ENCODE measurements at regions not wholly inside any gene's neighbourhood (a gene's known extent, or its start where the extent isn't known, plus 50 kb on each side); places are given as distances from the start of the nearest gene placed in this dataset.

DNA sequence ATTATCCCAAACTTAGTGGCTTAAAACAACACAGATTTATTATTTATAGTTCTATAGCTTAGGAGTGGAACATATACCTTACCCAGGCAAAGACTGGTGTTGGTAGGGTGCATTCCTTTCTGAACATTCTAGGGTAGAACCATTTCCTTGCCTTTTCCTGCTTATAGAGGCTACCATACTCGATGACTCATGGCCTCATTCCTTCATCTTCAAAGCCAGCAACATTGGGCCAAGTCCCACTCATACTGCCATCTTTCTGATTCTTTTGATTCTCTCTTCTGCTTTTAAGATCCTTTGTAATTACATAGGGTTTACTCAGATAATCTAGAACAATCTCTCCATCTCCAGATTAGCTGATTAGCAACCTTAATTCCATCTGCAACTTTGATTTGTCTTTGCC lies 452.7 kb upstream of the KLF4 start:
- TF ChIP-seq POLR2A (IDR thresholded peaks at IDR 0.05), result no peak
- TF ChIP-seq, protein P1, sequence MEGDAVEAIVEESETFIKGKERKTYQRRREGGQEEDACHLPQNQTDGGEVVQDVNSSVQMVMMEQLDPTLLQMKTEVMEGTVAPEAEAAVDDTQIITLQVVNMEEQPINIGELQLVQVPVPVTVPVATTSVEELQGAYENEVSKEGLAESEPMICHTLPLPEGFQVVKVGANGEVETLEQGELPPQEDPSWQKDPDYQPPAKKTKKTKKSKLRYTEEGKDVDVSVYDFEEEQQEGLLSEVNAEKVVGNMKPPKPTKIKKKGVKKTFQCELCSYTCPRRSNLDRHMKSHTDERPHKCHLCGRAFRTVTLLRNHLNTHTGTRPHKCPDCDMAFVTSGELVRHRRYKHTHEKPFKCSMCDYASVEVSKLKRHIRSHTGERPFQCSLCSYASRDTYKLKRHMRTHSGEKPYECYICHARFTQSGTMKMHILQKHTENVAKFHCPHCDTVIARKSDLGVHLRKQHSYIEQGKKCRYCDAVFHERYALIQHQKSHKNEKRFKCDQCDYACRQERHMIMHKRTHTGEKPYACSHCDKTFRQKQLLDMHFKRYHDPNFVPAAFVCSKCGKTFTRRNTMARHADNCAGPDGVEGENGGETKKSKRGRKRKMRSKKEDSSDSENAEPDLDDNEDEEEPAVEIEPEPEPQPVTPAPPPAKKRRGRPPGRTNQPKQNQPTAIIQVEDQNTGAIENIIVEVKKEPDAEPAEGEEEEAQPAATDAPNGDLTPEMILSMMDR (IDR thresholded peaks at IDR 0.05), result no peak
